NT2/D1 (cell line): ENCODE measurements at regions not wholly inside any gene's neighbourhood (a gene's known extent, or its start where the extent isn't known, plus 50 kb on each side); places are given as distances from the start of the nearest gene placed in this dataset.

Experiments used
- YY1 ChIP-seq: IDR thresholded peaks from 2 replicates; pipeline ENCODE4 v1.6.1; 2011; ENCODE audit not compliant: insufficient read length, insufficient read depth
- ZNF274 ChIP-seq: IDR thresholded peaks from 2 replicates; pipeline ENCODE4 v1.6.1; 2011; ENCODE audit warnings: mild to moderate bottlenecking, low read depth, low read length

- TF ChIP-seq YY1 (no peak), ZNF274 (no peak)
Measured at GRCh38 chr6:14716499-14717146, 529.2 kb upstream of the JARID2 start.
